Keratinocyte (primary cell): ENCODE measurements at regions not wholly inside any gene's neighbourhood (a gene's known extent, or its start where the extent isn't known, plus 50 kb on each side); places are given as distances from the start of the nearest gene placed in this dataset.

ENCODE experiments used
- DNase-seq: peaks from one replicate; pipeline ENCODE4 v3.0.0-alpha.2; 2011; ENCODE audit warnings: low read depth, missing footprints, low spot score
- FAIRE-seq: peaks from 2 replicates; lab custom pipeline; 2011; peaks lifted over from hg19 to GRCh38; lab: Jason Lieb, UNC
- H2AFZ ChIP-seq: 2 replicates; pipeline ENCODE4 v1.6.0; 2012; ENCODE audit warnings: low read length, control low read depth, inconsistent platforms; ENCODE audit not compliant: control insufficient read depth
- H3K27ac ChIP-seq: 2 replicates; pipeline ENCODE4 v1.5.1; 2011; ENCODE audit warnings: low read length; ENCODE audit not compliant: control insufficient read depth, insufficient read depth
- H3K27me3 ChIP-seq: 3 replicates; pipeline ENCODE4 v1.6.0; 2011; ENCODE audit warnings: low read length; ENCODE audit not compliant: control insufficient read depth, insufficient read depth; ENCODE audit errors: extremely low read depth
- H3K36me3 ChIP-seq, 2 experiments: 2 replicates in 1 of 2; 3 replicates in 1 of 2; pipeline ENCODE4 v1.5.1; 2011; ENCODE audit warnings: low read length in 2 of 2, mild to moderate bottlenecking in 1 of 2; ENCODE audit not compliant: control insufficient read depth in 2 of 2, insufficient read depth in 2 of 2; ENCODE audit errors: extremely low read depth in 1 of 2
- H3K4me1 ChIP-seq: 3 replicates; pipeline ENCODE4 v1.5.1; 2011; ENCODE audit warnings: low read length; ENCODE audit not compliant: control insufficient read depth, insufficient read depth; ENCODE audit errors: extremely low read depth
- H3K4me2 ChIP-seq: 3 replicates; pipeline ENCODE4 v1.6.0; 2011; ENCODE audit warnings: low read depth, low read length; ENCODE audit not compliant: control insufficient read depth, insufficient read depth; ENCODE audit errors: extremely low read depth
- H3K4me3 ChIP-seq, 3 experiments: fragments of 200-600 bp in 1 of 3; sonication (generic) in 1 of 3; 2 replicates in 2 of 3; 3 replicates in 1 of 3; pipeline ENCODE4 v1.5.1; 2011 to 2016; ENCODE audit warnings: low read length in 3 of 3, mild to moderate bottlenecking in 3 of 3, control low read depth in 2 of 3, inconsistent platforms in 1 of 3, low read depth in 1 of 3, mixed read lengths in 1 of 3, mixed run types in 1 of 3, moderate library complexity in 1 of 3; ENCODE audit not compliant: control insufficient read depth in 2 of 3, insufficient read depth in 2 of 3; ENCODE audit errors: extremely low read depth in 1 of 3
- H3K79me2 ChIP-seq: 2 replicates; pipeline ENCODE4 v1.6.0; 2012; ENCODE audit warnings: low read length; ENCODE audit not compliant: control insufficient read depth, insufficient read depth
- H3K9ac ChIP-seq: 3 replicates; pipeline ENCODE4 v1.6.0; 2011; ENCODE audit warnings: low read length; ENCODE audit not compliant: control insufficient read depth, insufficient read depth; ENCODE audit errors: extremely low read depth
- H3K9me1 ChIP-seq: 3 replicates; pipeline ENCODE4 v1.6.0; 2011; ENCODE audit warnings: low read length; ENCODE audit not compliant: control insufficient read depth, insufficient read depth; ENCODE audit errors: extremely low read depth
- H3K9me3 ChIP-seq: 2 replicates; pipeline ENCODE4 v1.5.1; 2012; ENCODE audit warnings: low read depth, low read length; ENCODE audit not compliant: control insufficient read depth
- H4K20me1 ChIP-seq: 3 replicates; pipeline ENCODE4 v1.6.0; 2011; ENCODE audit warnings: low read length; ENCODE audit not compliant: control insufficient read depth, insufficient read depth; ENCODE audit errors: extremely low read depth
- CTCF ChIP-seq, 3 experiments: IDR thresholded peaks in 1 of 3; conservative IDR thresholded peaks in 1 of 3; optimal IDR thresholded peaks in 1 of 3; 2 replicates in 2 of 3; 3 replicates in 1 of 3; pipeline versions ENCODE3 to v1.5.1; 2011; ENCODE audit warnings: low read length in 3 of 3, mild to moderate bottlenecking in 3 of 3, moderate library complexity in 2 of 3, control low read depth in 1 of 3, inconsistent platforms in 1 of 3; ENCODE audit not compliant: insufficient read depth in 2 of 3; ENCODE audit errors: extremely low read depth in 1 of 3
- EZH2 ChIP-seq: IDR thresholded peaks from one replicate; pipeline ENCODE4 v1.6.1; 2012; ENCODE audit warnings: inconsistent platforms, mild to moderate bottlenecking, low read length, moderate library complexity
- dilution Hi-C: fragments of 300-500 bp; cut with MboI; formaldehyde crosslinking; loops from one replicate; pipeline ENCODE4 v1.7.0; 2020; ENCODE audit warnings: low sequenced_read_pairs; ENCODE audit not compliant: extremely low pct_ligation_motif_present

GRCh38 chr5:63686938-63687337, 275.3 kb downstream of the HTR1A start:
- DNase-seq: no peak
- no peaks in the 10 kb centered on the region for H3K9me1 ChIP-seq
- no peak overlapping the region for H2AFZ ChIP-seq
- H3K4me3 ChIP-seq: no peak overlapping the region
- H3K9me3 ChIP-seq: peaks cover 2% of the 10 kb centered on the region
- TF ChIP-seq EZH2: no peak
- TF ChIP-seq CTCF (optimal IDR thresholded peaks at IDR 0.05 in 1 of 3, IDR thresholded peaks at IDR 0.05 in 1 of 3, conservative IDR thresholded peaks at IDR 0.05 in 1 of 3; ENCODE audit: extremely low read depth in 1 of 3, insufficient read depth in 2 of 3, low read length in 3 of 3): no peak
- H3K27me3 ChIP-seq: no peaks in the 10 kb centered on the region
- H3K4me1 ChIP-seq: no peaks in the 10 kb centered on the region
- no peaks in the 10 kb centered on the region for H4K20me1 ChIP-seq
- no peak overlapping the region for H3K9ac ChIP-seq
- H3K4me2 ChIP-seq: no peak overlapping the region
- no peak for FAIRE-seq
- no peaks in the 10 kb centered on the region for H3K79me2 ChIP-seq
- no peak overlapping the region for H3K27ac ChIP-seq
- dilution Hi-C loops: no loop called here
- no peaks in the 10 kb centered on the region for H3K36me3 ChIP-seq

GRCh38 chr5:63686181-63686580, 276.1 kb downstream of the HTR1A start:
- no peak overlapping the region for H2AFZ ChIP-seq
- no peaks in the 10 kb centered on the region for H3K79me2 ChIP-seq
- no peak overlapping the region for H3K9ac ChIP-seq
- peaks cover 2% of the 10 kb centered on the region for H3K9me3 ChIP-seq
- dilution Hi-C loops: no loop called here
- no peaks in the 10 kb centered on the region for H3K9me1 ChIP-seq
- no peaks in the 10 kb centered on the region for H3K36me3 ChIP-seq
- FAIRE-seq: no peak
- H3K4me1 ChIP-seq: no peaks in the 10 kb centered on the region
- no peak for TF ChIP-seq CTCF (optimal IDR thresholded peaks at IDR 0.05 in 1 of 3, IDR thresholded peaks at IDR 0.05 in 1 of 3, conservative IDR thresholded peaks at IDR 0.05 in 1 of 3; ENCODE audit: extremely low read depth in 1 of 3, insufficient read depth in 2 of 3, low read length in 3 of 3)
- TF ChIP-seq EZH2: no peak
- no peak overlapping the region for H3K4me3 ChIP-seq
- H3K27ac ChIP-seq: no peak overlapping the region
- no peak overlapping the region for H3K4me2 ChIP-seq
- H3K27me3 ChIP-seq: no peaks in the 10 kb centered on the region
- H4K20me1 ChIP-seq: no peaks in the 10 kb centered on the region
- no peak for DNase-seq
